Suppressor macrophage treated with lipopolysaccharide for 1 hour (primary cell): ENCODE measurements at regions not wholly inside any gene's neighbourhood (a gene's known extent, or its start where the extent isn't known, plus 50 kb on each side); places are given as distances from the start of the nearest gene placed in this dataset.
"Not testable (repeated sequence)": the region's sequence is repeated elsewhere in the genome, so short reads cannot be mapped to it uniquely, and the experiment has no call there.

Experiments used
- DNase-seq, 3 donors: peaks; one replicate each; pipeline ENCODE4 v3.0.0-alpha.2; 2020 to 2022

DNA sequence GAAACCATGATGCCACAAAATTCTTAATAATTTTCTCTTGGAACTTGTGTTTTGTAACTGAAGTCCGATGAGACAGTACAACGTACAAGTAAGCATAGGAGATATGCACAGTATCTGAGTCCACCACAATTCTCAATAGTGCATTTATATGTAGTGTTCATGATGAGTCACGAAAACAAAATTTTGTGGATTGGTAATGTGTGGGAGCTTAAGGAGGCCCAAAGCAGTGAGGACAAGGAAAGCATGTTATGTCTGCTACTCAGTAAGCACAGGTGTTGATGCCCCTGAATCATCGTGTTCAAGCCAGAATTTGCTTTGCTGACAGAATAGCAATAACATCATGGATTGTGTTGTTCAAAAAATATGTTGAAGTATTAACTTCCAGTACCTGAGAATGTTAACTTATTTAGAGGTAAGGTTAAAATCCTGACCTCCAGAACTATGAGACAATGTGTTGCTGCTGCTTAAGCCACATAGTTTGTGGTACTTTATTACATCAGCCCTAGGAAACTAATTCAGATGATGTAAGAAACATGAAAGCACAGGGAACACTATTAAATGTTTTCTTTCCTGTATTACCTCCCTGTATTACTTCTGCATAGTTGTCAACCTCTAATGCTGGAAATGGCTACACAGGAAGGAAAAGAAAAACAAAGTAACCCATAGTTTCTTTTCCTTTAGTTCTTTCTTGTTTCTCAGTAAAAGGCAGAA is 201.3 kb downstream of the SLITRK6 start:
- no peak for DNase-seq

DNA sequence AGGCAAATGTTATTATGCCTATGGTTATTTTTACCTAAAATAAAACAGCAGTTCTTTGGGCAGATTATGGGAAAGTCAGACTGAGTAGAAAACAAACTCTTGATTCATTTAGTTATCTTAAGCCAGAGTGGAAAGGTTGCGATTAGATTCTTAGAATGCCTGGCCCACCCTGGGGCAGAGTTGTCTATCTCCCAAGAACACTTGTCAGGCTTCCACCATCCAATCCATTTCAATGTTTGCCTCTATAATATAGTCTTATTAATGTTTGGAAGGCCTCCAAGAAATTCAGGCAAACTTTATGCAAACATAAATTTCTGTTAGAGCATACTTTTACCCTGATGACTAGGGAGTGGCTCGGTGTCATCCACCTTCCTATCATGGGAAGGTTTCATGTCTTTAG is 207.0 kb downstream of the SLITRK6 start:
- DNase-seq = no peak

DNA sequence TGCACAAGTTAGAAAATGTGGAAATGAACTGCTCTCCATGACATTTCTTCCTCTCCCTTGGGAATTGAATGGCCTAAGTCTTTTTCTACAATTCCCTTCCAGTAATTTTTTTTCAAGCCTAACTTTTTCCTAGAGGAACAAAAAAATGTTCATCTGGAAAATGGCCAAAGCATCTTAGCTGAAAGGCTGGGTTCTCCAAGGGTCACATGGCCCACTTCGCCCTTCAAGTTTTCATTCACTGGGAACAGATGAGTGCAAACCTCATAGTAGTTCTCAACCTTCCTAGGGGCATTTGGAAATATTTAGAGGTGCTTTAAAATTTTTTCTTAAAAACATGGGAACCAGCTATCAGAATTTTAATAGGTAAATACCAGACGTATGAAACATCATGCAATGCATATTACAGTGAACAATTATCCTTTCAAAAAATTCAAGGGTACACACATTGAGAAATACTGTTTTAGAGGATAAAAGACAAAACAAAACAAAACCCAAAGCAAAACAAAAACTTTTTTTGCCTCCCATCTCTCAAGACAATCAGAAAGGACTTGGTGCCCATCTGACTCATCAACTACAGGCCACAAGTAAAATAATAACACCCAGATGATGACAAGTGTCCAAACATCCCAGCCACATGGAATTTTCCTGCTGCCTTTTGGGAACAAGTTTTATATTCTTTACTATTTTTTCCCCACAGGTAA is 208.8 kb downstream of the SLITRK6 start:
- no peak for DNase-seq

DNA sequence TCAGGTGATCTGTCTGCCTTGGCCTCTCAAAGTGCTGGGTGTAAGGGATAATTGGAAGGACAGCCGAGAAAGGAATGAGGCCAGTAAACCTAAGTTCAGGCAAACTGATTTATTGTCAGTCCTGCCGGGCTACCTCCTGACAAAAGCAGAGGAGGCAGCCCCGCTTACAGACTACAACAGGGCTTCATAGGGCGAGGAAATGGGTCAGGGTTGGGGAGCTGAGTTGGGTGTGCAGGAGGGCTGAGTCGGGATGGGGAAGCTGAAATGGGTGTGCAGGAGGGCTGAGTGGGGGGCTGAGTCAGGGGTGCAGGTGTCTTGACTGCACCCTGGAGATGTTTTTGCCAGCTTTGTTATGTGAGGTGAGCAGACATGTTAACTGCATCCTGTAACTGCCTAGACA is 210.2 kb downstream of the SLITRK6 start:
- DNase-seq = no peak

DNA sequence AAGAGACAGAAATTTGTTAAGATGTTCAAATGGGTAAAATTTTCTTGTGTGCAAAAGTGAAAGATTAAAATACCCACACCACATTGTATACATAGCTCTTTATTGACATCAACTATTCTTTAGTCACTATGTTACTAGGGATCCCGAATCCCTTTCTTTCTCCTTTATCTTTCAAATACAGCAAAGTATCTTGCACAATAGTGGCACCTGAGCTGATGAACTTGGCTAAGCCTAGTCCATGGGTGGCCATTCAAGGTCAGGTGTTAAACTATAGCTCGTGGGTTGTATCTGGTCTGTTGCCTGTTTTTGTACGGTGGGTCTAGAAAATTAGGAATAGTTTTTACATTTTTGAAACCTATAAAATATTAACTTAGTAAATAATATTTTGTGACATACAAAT is 210.9 kb downstream of the SLITRK6 start:
- DNase-seq = no peak

DNA sequence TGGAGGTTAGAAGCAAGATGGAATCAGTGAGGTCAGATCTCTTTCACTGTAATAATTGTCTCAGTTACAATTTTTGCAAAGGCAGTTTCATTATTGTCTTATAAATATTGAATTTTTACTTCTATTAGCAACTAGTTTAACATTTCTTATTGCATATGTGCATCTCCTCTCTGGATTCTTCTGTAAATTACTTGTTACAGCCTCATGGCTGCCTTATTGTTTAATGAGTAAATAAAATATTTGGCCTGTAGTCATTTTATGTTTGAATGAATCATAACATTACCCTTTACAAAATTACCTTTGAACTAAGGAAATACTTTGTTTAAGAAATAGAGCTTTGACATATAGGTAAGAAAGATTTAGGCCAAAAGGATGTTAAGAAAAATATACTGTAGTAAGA is 212.4 kb downstream of the SLITRK6 start:
- DNase-seq = no peak

DNA sequence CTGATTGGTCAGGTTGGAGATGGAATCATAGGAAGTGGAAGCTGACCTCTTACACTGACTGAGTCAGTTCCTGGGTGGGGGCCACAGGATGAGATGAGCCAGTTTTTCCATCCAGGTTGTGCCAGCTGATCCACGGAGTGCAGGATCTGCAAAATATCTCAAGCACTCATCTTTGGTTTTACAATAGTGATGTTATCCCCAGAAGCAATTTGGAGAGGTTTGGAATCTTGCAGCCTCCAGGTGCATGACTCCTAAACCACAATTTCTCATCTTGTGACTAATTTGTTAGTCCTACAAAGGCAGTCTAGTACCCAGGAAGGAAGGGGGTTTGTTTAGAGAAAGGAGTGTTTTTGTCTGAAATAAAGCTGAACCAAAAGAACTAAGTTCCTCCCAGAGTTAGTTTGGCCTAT is 212.8 kb downstream of the SLITRK6 start:
- DNase-seq = no peak

DNA sequence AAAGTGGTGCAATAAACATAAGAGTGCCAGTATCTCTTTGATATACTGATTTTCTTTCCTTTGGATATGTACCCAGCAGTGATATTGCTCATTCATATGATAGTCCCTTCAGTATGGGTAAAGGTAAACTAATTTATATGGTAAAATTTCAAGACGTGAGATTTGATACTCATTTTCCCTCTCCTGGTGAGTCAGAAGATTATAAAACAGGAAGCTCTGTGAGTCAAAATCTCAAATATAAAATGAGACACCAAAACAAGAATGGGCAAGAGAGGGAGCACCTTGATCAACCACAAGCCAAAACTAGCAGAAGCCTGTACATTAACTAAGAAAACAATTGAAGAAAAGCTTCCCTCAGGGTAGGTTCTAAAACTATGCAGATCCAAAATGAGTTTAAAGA is 216.3 kb downstream of the SLITRK6 start:
- DNase-seq = no peak

DNA sequence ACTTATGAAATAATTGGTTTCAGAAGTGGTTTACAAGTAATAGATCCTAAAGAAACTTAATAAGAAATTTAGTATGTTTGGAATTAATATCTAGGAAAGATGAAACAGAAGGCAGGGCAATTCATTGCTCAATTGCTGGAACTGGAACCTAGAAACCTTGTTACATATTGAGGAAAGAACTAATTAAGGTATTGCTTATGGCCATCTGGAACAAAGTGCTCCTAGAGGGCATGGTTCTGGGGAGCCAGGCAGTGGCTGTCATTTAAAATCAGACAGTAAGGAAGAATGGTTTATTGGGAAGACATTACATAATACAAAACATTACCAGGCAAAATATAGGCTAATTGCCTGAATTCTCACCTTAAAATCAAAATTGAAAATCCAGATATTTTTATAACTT is 224.1 kb downstream of the SLITRK6 start:
- DNase-seq = no peak

DNA sequence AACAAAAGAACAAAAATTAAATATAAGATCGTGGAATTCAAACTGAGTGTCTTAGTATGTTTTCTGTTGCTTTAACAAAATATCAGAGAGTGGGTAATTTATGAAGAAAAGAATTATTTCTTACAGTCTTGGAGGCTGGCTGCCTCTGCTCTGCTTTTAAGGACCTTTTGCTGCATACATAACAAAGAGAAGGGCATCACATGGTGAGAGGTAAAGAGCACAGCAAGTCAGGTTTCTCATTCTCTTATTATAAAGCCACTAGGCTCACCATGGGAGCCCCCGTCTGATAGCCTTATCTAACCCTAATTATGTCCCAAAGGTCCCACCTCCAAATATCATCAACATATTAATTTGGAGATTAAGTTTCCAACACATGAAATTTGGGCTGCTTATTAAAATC is 231.3 kb downstream of the SLITRK6 start:
- no peak for DNase-seq

DNA sequence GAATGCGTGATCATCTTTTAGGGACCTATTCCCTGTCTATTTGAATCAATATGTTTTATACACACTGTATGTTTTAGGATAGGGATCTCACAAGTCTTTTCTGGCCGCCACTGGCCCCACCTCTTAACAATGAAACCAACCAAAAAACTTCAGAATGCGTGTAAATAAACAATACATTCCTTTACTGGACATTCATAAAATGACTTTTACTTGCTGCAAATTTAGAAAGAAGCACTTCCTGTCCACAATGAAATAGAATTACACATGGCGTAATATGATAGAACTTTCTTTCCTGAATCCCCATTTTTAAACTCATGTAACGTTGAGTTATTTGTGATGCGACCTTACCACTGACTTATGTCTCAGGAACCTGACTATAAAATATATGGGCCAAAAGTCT is 233.6 kb downstream of the SLITRK6 start:
- no peak for DNase-seq

DNA sequence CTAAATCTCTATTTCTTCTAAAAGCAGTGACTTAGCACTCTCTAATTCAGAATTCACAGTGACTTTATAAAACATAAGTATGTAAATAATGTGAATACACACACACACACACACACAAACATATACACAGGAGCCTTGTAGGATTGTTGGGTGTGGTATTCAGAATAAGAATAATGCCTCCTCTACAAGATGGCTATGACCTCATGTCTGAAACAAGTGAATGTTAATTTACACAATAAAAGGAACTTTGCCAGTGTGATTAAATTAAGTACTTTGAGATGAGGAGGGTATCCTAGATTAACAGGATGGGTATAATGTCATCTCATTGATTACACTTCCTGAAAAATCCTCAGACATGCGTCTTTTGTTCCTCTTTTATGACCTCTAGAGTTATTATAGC is 234.6 kb downstream of the SLITRK6 start:
- no peak for DNase-seq

DNA sequence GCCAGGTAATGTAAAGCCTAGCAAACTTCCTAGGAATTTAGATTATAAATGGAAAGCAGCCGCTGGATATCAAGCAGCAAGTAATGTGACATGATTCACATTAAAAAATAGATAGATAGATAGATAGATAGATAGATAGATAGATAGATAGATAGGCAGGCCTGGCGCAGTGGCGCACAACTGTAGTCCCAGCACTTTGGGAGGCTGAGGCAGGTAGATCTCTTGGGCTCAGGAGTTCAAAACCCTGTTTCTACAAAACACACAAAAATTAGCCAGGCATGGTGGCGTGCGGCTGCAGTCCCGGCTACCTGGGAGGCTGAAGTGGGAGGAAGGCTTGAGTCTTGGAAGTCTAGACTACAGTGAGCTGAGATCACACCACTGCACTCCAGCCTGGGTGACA is 236.9 kb downstream of the SLITRK6 start:
- DNase-seq = no peak

DNA sequence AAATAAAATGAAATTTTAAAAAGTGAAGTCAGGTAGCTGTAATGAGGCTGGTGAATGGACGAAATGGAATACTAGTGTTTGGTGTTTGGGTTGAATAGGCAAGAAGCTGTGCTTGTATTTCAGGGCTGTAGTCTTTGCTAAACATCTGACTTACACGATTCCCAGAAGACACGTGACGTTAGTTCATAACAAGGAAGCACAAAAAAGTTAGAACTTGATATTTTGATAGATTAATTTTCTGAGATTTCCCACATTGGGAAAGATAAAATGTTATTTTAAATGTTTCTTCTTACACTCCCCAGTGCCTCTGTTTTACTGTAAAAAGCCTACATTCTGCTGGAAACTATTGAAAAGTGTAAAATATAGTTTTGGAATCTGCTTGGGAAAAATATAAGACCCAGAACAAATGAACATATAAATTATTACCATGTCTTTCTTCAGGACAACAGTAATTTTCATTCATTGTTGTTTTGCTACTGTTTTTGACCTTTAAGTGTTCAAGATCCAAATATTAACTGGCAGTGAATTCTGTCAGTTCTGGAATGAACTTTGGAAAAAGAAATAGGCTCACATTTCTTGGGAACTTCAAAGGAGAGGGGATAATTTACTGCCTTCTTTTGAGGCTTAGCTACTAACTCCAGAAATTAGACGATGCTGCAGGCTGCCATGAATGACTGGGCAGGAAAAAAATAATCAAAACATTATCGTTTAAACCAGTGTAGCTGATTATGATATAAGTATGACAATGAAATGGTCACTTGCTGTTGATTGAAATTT is 241.3 kb downstream of the SLITRK6 start:
- DNase-seq = no peak

DNA sequence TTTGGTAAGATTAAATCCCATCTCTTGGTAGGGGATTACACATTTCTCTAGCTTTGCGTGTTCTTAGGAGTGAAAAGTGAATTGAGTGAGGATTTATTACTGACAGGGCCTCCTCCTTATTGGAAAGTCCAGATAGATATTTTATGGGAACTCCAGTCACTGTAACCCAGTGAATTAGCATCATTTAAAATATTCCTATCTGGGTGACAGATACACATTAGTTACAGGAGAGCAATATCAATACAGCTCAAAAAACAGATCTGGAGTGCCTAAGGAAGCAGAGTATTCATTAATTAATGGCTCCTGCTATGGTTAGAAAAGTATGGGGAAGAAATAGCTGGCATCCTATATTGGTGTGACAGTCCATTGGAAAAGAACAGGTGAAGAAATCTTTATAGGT is 248.2 kb downstream of the SLITRK6 start:
- DNase-seq = no peak

DNA sequence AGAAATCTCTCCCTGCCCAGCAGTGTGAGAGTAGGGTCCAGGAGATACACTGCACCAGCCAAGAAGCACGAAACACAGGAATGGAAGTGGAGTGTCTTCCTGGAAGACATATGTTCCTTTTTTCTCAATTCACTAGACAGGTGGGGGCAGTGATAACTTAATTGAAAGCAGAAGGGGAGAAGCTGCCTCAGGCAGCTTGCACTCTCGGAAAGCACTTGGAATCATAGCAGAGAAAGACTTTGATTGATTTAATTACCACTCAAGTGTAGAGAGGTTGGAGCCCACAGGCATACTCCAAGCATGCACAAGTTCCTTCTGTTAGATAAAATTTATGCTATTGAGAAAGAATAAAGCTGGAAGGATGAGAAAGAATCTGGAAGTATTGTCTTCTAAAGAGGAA is 249.4 kb downstream of the SLITRK6 start:
- no peak for DNase-seq

DNA sequence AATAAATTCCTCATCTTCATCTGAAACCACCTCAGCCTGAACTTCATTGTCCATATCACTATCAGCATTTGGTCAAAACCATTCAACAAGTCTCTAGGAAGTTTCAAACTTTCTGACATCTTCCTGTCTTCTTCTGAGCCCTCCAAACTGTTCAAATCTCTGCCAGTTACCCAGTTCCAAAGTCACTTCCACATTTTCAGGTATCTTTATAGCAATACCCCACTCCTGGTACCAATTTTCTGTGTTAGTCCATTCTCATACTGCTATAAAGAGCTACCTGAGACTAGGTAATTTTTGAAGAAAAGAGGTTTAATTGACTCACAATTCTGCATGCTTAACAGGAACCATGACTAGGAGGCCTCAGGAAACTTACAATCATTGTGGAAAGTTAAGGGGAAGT is 250.4 kb downstream of the SLITRK6 start:
- not testable (repeated sequence) for DNase-seq

DNA sequence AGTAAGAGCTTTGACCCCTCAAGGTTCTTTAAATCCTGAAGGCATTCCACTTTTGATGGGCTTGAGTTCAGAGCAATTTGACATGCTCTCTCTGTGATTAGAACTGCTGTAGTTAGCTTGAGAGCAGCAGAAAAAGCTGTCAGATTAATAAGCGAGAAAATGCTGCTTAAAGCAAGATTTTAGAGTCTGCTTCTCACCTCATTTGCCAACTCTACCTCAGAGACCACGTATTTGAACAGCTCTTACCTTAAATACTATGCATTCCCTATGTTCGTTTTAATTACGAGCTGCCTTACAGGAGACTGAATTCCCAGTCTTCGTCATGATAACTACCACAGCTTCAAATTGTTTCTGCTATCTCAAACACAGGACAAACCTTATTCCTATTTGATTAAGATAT is 253.4 kb downstream of the SLITRK6 start:
- no peak for DNase-seq

DNA sequence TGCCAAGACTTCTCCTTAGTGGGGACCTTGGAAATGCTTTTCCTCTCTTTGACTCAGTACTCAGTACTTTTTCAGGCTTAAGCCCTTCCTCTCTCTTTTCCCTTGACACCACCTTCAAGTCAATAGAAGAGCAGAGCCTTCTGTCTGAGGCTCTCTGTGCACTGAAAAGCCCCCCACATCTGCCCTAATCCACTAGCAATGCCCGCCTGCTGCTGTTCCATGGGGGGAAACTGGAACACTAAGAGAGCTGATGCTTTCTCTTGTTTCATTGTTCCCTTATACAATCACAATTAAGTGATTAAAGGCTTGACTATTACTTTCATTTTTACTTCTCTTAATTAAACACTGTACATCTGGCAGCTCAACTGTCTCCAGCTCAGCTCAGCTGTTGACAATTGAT is 254.5 kb downstream of the SLITRK6 start:
- no peak for DNase-seq

DNA sequence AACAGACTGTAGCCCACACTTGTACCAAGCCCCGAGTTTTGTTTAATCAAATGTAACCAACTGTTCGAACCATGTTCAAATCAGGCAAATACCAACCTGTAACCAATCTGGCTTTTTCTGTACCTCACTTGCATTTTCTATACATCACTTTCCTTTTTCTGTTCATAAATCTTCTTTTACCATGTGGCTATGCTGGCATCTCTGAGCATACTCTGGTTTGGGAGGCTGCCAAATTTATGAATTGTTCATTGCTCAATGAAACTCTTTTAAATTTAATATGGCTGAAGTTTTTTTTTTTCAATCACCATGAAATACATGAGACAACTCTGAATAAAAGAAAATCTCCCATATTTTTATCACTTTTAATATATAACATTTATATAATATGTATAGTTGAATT is 256.1 kb downstream of the SLITRK6 start:
- no peak for DNase-seq

DNA sequence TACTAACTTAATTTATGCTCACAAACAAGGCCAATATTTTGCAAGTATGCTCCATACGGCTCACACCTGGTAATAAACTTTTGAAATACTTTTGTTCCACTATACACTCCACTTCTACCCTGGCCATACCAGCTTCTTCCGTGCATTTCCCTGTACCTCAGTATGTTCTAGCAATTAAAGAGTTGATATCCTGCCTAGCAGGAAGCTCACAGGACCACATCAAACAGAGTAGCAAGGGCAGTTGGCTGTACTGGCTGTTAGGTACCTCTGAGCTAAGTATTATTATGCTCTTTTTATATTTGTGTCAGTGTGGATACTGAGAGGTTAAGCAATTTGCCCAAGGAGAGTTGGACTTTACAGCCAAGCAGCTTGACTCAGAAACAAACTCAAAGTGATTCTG is 257.7 kb downstream of the SLITRK6 start:
- no peak for DNase-seq

DNA sequence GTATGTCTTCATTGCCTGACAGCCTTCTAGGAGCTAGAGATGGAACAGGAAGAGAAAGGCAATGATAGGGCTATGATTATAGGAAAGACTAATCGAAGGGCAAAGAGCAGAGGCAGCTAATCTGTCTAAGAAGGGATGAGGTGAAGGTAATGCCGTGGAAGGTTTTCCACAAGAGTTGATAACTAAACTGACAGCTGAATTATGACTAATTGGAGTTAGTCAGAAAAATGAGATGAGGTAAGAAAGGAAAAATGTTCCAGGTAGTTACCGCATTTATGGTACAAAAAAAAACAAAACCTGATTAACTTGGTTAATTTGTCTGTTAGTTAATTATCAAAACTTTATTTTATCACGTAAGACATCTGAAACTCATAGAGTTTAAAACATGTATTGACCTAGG is 260.3 kb downstream of the SLITRK6 start:
- DNase-seq = no peak

DNA sequence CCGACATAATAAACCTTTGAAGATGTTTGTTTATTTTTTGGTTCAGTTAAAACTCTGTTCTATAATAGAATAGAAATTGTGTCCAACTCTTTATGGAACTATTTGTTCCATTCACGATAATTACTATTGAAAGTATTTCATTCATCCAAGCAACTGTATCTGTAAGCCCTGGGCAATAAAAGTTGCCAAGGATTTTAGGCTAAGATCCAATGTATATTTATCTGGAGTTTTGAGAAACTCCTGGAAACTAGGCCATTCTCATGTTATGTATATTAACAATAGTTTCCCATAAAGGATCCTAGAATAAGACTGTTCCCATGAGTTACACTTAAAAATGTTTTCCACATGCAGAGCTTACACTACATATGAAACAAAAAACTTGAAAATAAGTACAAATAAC is 261.6 kb downstream of the SLITRK6 start:
- no peak for DNase-seq

DNA sequence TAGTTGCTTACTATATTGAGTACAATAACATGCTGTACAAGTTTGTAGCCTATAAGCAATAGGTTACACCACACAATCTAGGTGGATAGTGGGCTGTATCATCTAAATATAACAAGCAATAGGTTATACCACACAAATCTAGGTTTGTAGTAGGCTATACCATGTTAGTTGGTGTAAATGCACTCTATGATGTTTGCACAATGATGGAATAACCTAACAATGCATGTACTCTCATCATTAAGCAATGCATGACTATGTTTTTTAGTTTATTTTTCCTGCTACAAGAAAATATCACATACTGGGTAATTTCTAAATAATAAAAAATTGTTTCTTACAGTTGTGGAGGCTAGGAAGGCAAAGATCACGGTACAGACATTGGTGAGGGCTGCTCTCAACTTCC is 262.5 kb downstream of the SLITRK6 start:
- DNase-seq = no peak
